Endothelial cell of umbilical vein (primary cell): ENCODE measurements at regions not wholly inside any gene's neighbourhood (a gene's known extent, or its start where the extent isn't known, plus 50 kb on each side); places are given as distances from the start of the nearest gene placed in this dataset.

Experiments
- BruUV-seq: library from RNA; stranded (reverse); fragments of 400-500 nt; replicated peaks from 2 replicates; lab custom pipeline; 2021; lab: Mats Ljungman, UMichigan
- CTCF ChIA-PET: fragments of 300-600, 350-600 bp; sonication (Branson Sonifier 250); formaldehyde crosslinking; loops from one replicate; lab custom pipeline; 2021; ENCODE audit warnings: antibody characterized with exemption, inconsistent platforms; lab: Charles Lee
- POLR2A ChIA-PET: fragments of 300-600, 350-600 bp; sonication (Branson Sonifier 250); formaldehyde crosslinking; loops from one replicate; lab custom pipeline; 2021; ENCODE audit warnings: antibody characterized with exemption, inconsistent platforms; lab: Charles Lee
- DNase-seq: peaks from one replicate; pipeline ENCODE4 v3.0.0-alpha.2; 2011; ENCODE audit warnings: low read depth, low spot score
- FAIRE-seq: peaks from 2 replicates; lab custom pipeline; 2011; peaks lifted over from hg19 to GRCh38; lab: Jason Lieb, UNC
- H2AFZ ChIP-seq: 2 replicates; pipeline ENCODE4 v1.6.0; 2012; ENCODE audit warnings: low read depth, low read length, control low read depth, inconsistent platforms
- H3K27ac ChIP-seq: 2 replicates; pipeline ENCODE4 v1.5.1; 2011; ENCODE audit warnings: low read depth, mild to moderate bottlenecking, control low read depth, low read length, moderate library complexity; ENCODE audit not compliant: insufficient read depth
- H3K27me3 ChIP-seq, 2 experiments: 2 replicates each; pipeline versions ENCODE4 v1.6.0 to v1.6.1; 2011; ENCODE audit warnings: low read length in 2 of 2, mixed read lengths in 1 of 2; ENCODE audit not compliant: control insufficient read depth in 2 of 2, insufficient read depth in 2 of 2
- H3K36me3 ChIP-seq, 2 experiments: 2 replicates in 1 of 2; 3 replicates in 1 of 2; pipeline ENCODE4 v1.5.1; 2011; ENCODE audit warnings: low read length in 2 of 2, mild to moderate bottlenecking in 1 of 2, moderate library complexity in 1 of 2; ENCODE audit not compliant: control insufficient read depth in 2 of 2, insufficient read depth in 2 of 2; ENCODE audit errors: extremely low read depth in 1 of 2
- H3K4me1 ChIP-seq: 3 replicates; pipeline ENCODE4 v1.5.1; 2011; ENCODE audit warnings: mild to moderate bottlenecking, low read length; ENCODE audit not compliant: control insufficient read depth, insufficient read depth; ENCODE audit errors: extremely low read depth
- H3K4me2 ChIP-seq: 2 replicates; pipeline ENCODE4 v1.6.1; 2011; ENCODE audit warnings: low read length, control low read depth, mixed read lengths; ENCODE audit not compliant: insufficient read depth
- H3K4me3 ChIP-seq, 3 experiments: fragments of 200-600 bp in 1 of 3; sonication (generic), shearing (Covaris generic) in 1 of 3; replicated peaks in 1 of 3; 2 replicates each; pipeline ENCODE4 v1.5.1; 2011 to 2016; ENCODE audit warnings: control low read depth in 3 of 3, low read length in 3 of 3, mild to moderate bottlenecking in 2 of 3, inconsistent platforms in 1 of 3, low read depth in 1 of 3, moderate library complexity in 1 of 3; ENCODE audit not compliant: insufficient read depth in 1 of 3
- H3K79me2 ChIP-seq: 2 replicates; pipeline ENCODE4 v1.6.0; 2012; ENCODE audit warnings: low read length, inconsistent platforms; ENCODE audit not compliant: control insufficient read depth, insufficient read depth
- H3K9ac ChIP-seq: replicated peaks from 2 replicates; pipeline ENCODE3; 2011; ENCODE audit warnings: low read length, control low read depth; ENCODE audit not compliant: insufficient read depth; ENCODE audit errors: extremely low read depth
- H3K9me1 ChIP-seq: replicated peaks from 3 replicates; pipeline ENCODE4 v1.6.0; 2011; ENCODE audit warnings: mild to moderate bottlenecking, low read length; ENCODE audit not compliant: control insufficient read depth, insufficient read depth; ENCODE audit errors: extremely low read depth
- H3K9me3 ChIP-seq: replicated peaks from 2 replicates; pipeline ENCODE4 v1.5.1; 2012; ENCODE audit warnings: low read length, inconsistent platforms; ENCODE audit not compliant: control insufficient read depth, insufficient read depth
- H4K20me1 ChIP-seq: replicated peaks from 2 replicates; pipeline ENCODE3; 2011; ENCODE audit warnings: mild to moderate bottlenecking, low read length; ENCODE audit not compliant: control insufficient read depth, insufficient read depth; ENCODE audit errors: extremely low read depth
- EZH2 ChIP-seq: IDR thresholded peaks from 2 replicates; pipeline ENCODE4 v1.6.1; 2012; ENCODE audit warnings: borderline replicate concordance, low read depth, mild to moderate bottlenecking, moderate library complexity, low read length, inconsistent platforms; ENCODE audit not compliant: severe bottlenecking
- FOS ChIP-seq: IDR thresholded peaks from 2 replicates; pipeline ENCODE4 v1.6.1; 2011; ENCODE audit warnings: mild to moderate bottlenecking, low read length, moderate library complexity, borderline replicate concordance; ENCODE audit not compliant: insufficient read depth
- GATA2 ChIP-seq: IDR thresholded peaks from 2 replicates; pipeline ENCODE4 v1.7.0; 2011; ENCODE audit warnings: low read depth, mild to moderate bottlenecking, moderate library complexity, mixed read lengths, low read length; ENCODE audit not compliant: insufficient read length, insufficient read depth
- JUN ChIP-seq: IDR thresholded peaks from 2 replicates; pipeline ENCODE4 v1.6.1; 2011; ENCODE audit warnings: borderline replicate concordance, low read depth; ENCODE audit not compliant: insufficient read length, insufficient read depth
- MYC ChIP-seq: IDR thresholded peaks from one replicate; pipeline ENCODE4 v1.6.1; 2011; ENCODE audit warnings: mild to moderate bottlenecking, low read depth, low read length
- POLR2A ChIP-seq: IDR thresholded peaks from 2 replicates; pipeline ENCODE4 v1.6.1; 2012; ENCODE audit warnings: low read depth, mild to moderate bottlenecking, control low read depth, low read length
- POLR2AphosphoS5 ChIP-seq: IDR thresholded peaks from 2 replicates; pipeline ENCODE4 v1.6.1; 2012; ENCODE audit warnings: low read depth, mild to moderate bottlenecking, control low read depth, low read length, moderate library complexity; ENCODE audit not compliant: insufficient read depth
- dilution Hi-C: fragments of 300-500 bp; cut with MboI; formaldehyde crosslinking; loops from one replicate; pipeline ENCODE4 v1.15.0; 2019; ENCODE audit warnings: low sequenced_read_pairs; ENCODE audit not compliant: extremely low pct_ligation_motif_present
- intact Hi-C: fragments of 100-400 bp; cut with micrococcal nuclease; formaldehyde crosslinking; loops from one replicate; pipeline ENCODE4 v1.10.0; 2022
- TF ChIP-seq, protein P1 (sequence below): IDR thresholded peaks from 2 replicates; pipeline ENCODE4 v1.6.1; 2011; ENCODE audit not compliant: insufficient read depth, insufficient read length
- TF ChIP-seq, protein P2 (sequence below), 2 donors: IDR thresholded peaks; 1 replicate in 1 of 2; 2 replicates in 1 of 2; pipeline ENCODE4 v1.5.1; 2011; ENCODE audit warnings: low read length in 2 of 2, mild to moderate bottlenecking in 2 of 2, moderate library complexity in 2 of 2, control low read depth in 1 of 2, inconsistent platforms in 1 of 2, low read depth in 1 of 2; ENCODE audit not compliant: insufficient read depth in 1 of 2; ENCODE audit errors: extremely low read depth in 1 of 2

DNA sequence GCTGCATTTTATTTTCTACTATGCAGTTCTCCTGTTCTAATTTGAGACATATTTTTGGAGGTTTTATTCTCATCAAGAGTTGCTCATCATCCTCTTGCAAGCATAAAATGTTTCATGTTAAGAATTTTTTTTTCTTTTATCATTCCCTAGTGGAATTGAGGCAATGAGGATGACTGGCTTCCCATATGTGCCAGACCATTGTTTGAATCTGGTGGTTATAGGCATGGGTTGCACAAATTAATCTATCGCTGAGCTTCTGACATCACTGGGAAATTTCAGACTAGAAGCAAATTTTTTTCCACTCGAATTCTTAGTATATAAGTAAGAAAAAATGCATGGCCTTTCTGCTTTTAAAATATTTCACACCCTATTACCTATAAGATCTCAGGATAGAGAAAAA lies 279.1 kb upstream of the PLSCR5 start:
- Histone ChIP-seq H3K4me2 (no peak overlapping the region), H3K79me2 (no peaks in the 10 kb centered on the region), H3K36me3 (no peaks in the 10 kb centered on the region), H2AFZ (no peak overlapping the region), H3K9me3 (no peaks in the 10 kb centered on the region), H4K20me1 (no peaks in the 10 kb centered on the region), H3K4me1 (no peaks in the 10 kb centered on the region), H3K27ac (no peak overlapping the region), H3K9me1 (no peaks in the 10 kb centered on the region), H3K27me3 (no peaks in the 10 kb centered on the region), H3K9ac (no peak overlapping the region), H3K4me3 (no peak overlapping the region)
- no peak for FAIRE-seq
- POLR2A ChIA-PET = no interaction called here
- intact Hi-C loops = no loop called here
- no peak for TF ChIP-seq POLR2A
- no peak for TF ChIP-seq GATA2
- TF ChIP-seq POLR2AphosphoS5 = no peak
- TF ChIP-seq, protein P1, sequence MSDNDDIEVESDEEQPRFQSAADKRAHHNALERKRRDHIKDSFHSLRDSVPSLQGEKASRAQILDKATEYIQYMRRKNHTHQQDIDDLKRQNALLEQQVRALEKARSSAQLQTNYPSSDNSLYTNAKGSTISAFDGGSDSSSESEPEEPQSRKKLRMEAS = no peak
- no peak for TF ChIP-seq MYC
- TF ChIP-seq JUN = no peak
- TF ChIP-seq EZH2 = no peak
- TF ChIP-seq FOS = no peak
- TF ChIP-seq, protein P2, sequence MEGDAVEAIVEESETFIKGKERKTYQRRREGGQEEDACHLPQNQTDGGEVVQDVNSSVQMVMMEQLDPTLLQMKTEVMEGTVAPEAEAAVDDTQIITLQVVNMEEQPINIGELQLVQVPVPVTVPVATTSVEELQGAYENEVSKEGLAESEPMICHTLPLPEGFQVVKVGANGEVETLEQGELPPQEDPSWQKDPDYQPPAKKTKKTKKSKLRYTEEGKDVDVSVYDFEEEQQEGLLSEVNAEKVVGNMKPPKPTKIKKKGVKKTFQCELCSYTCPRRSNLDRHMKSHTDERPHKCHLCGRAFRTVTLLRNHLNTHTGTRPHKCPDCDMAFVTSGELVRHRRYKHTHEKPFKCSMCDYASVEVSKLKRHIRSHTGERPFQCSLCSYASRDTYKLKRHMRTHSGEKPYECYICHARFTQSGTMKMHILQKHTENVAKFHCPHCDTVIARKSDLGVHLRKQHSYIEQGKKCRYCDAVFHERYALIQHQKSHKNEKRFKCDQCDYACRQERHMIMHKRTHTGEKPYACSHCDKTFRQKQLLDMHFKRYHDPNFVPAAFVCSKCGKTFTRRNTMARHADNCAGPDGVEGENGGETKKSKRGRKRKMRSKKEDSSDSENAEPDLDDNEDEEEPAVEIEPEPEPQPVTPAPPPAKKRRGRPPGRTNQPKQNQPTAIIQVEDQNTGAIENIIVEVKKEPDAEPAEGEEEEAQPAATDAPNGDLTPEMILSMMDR (IDR thresholded peaks at IDR 0.05; ENCODE audit: extremely low read depth in 1 of 2, insufficient read depth in 1 of 2, low read depth in 1 of 2, low read length in 2 of 2) = no peak
- CTCF ChIA-PET = no interaction called here
- no TSS peak for BruUV-seq
- dilution Hi-C loops = no loop called here
- DNase-seq = no peak
